ENCODE measurements at regions not wholly inside any gene's neighbourhood (a gene's known extent, or its start where the extent isn't known, plus 50 kb on each side); places are given as distances from the start of the nearest gene placed in this dataset.

DNA sequence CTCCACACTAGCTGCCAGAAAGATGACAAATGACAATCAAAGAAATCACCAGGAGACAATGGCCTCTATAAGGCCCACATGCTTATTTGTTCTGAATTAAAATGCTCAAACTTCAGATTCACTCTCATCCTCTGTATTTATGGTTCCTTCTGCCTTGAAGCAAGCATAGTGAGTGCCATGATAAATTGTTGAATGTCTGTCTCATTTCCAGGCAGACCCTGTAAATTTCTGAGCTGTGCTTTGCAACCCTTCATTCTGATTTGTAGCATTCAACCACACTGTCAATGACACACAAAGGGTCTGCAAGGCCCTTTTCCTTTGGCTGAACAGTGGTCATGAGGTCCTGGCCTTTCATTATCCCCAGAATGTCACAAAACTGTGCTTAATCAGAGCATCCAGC lies 506.6 kb upstream of the GHITM start:
- no peak overlapping the region for H2AK5ac ChIP-seq (ENCODE audit: low read length)
- no peaks in the 10 kb centered on the region for H3K9me3 ChIP-seq (ENCODE audit: insufficient read depth, low read depth, low read length)
- no peaks in the 10 kb centered on the region for H3K36me3 ChIP-seq (ENCODE audit: control insufficient read depth in 1 of 2, insufficient read depth in 2 of 2, low read length in 2 of 2)
- H3K18ac ChIP-seq (ENCODE audit: low read length) = no peak overlapping the region
- no peak overlapping the region for H4K91ac ChIP-seq (ENCODE audit: low read depth, low read length)
- H3K27ac ChIP-seq (ENCODE audit: low read depth, low read length) = no peak overlapping the region
- no peak overlapping the region for H3K14ac ChIP-seq (ENCODE audit: low read length)
- no peaks in the 10 kb centered on the region for H3K79me1 ChIP-seq (ENCODE audit: low read length)
- no peak overlapping the region for H4K8ac ChIP-seq (ENCODE audit: low read depth, low read length)
- no peak overlapping the region for H3K4ac ChIP-seq (ENCODE audit: low read depth, low read length)
- no peaks in the 10 kb centered on the region for H3K4me1 ChIP-seq (ENCODE audit: control insufficient read depth in 1 of 2, insufficient read depth in 2 of 2, low read length in 2 of 2)
- H3K9ac ChIP-seq (ENCODE audit: low read length) = no peak overlapping the region
- H3K79me2 ChIP-seq (ENCODE audit: control insufficient read depth, insufficient read depth, low read length, poor library complexity) = no peaks in the 10 kb centered on the region
- no peak overlapping the region for H2BK12ac ChIP-seq (ENCODE audit: low read length)
- H3K4me2 ChIP-seq (ENCODE audit: low read length) = no peak overlapping the region
- H2BK5ac ChIP-seq (ENCODE audit: low read depth, low read length, poor library complexity) = no peak overlapping the region
- H3K23ac ChIP-seq (ENCODE audit: low read length) = no peak overlapping the region
- H4K12ac ChIP-seq (ENCODE audit: low read depth, low read length) = no peak overlapping the region
- no peak overlapping the region for H2BK120ac ChIP-seq (ENCODE audit: insufficient read depth, low read length, poor library complexity)
- no peak for DNase-seq
- H2AFZ ChIP-seq (ENCODE audit: insufficient read depth, low read length, poor library complexity) = no peak overlapping the region
- H3K4me3 ChIP-seq (ENCODE audit: low read depth, low read length) = no peak overlapping the region
- H3K27me3 ChIP-seq (ENCODE audit: insufficient read depth, low read length) = no peaks in the 10 kb centered on the region

DNA sequence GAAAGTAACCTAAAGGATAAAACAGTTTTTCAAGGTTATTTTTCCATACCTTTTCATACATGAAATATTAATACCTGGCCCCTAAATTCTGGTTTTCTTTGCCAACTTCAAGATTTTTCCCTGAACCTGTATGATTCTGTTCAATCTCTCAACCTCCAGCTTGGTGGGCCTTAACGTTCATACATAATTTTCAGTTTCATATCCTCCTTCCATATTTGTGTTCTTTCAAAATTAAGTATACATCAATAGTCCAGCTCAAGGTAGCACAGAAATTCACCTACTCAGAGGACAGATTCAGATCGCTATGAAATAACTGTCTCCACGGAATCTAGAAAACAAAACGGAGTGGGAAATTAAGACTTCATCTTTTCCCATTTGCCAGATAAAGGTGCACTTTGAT lies 505.8 kb upstream of the GHITM start:
- Histone ChIP-seq H3K79me2 (ENCODE audit: control insufficient read depth, insufficient read depth, low read length, poor library complexity) (no peaks in the 10 kb centered on the region), H3K79me1 (ENCODE audit: low read length) (no peaks in the 10 kb centered on the region), H2BK120ac (ENCODE audit: insufficient read depth, low read length, poor library complexity) (no peak overlapping the region), H3K27ac (ENCODE audit: low read depth, low read length) (no peak overlapping the region), H3K4me2 (ENCODE audit: low read length) (no peak overlapping the region), H3K27me3 (ENCODE audit: insufficient read depth, low read length) (no peaks in the 10 kb centered on the region), H3K9ac (ENCODE audit: low read length) (no peak overlapping the region), H2BK12ac (ENCODE audit: low read length) (no peak overlapping the region), H3K4ac (ENCODE audit: low read depth, low read length) (no peak overlapping the region), H3K4me1 (ENCODE audit: control insufficient read depth in 1 of 2, insufficient read depth in 2 of 2, low read length in 2 of 2) (no peaks in the 10 kb centered on the region), H2AFZ (ENCODE audit: insufficient read depth, low read length, poor library complexity) (no peak overlapping the region), H2BK5ac (ENCODE audit: low read depth, low read length, poor library complexity) (no peak overlapping the region), H3K23ac (ENCODE audit: low read length) (no peak overlapping the region), H3K14ac (ENCODE audit: low read length) (no peak overlapping the region), H3K9me3 (ENCODE audit: insufficient read depth, low read depth, low read length) (no peaks in the 10 kb centered on the region), H3K18ac (ENCODE audit: low read length) (no peak overlapping the region), H3K36me3 (ENCODE audit: control insufficient read depth in 1 of 2, insufficient read depth in 2 of 2, low read length in 2 of 2) (no peaks in the 10 kb centered on the region), H3K4me3 (ENCODE audit: low read depth, low read length) (no peak overlapping the region), H2AK5ac (ENCODE audit: low read length) (no peak overlapping the region), H4K12ac (ENCODE audit: low read depth, low read length) (no peak overlapping the region), H4K8ac (ENCODE audit: low read depth, low read length) (no peak overlapping the region), H4K91ac (ENCODE audit: low read depth, low read length) (no peak overlapping the region)
- no CpG with 5 or more reads among the region's 4 CpGs for WGBS (ENCODE audit: extremely low coverage, insufficient coverage, insufficient read length)
- no peak for DNase-seq

GRCh38 chr10:83636826-83637225 lies 502.5 kb upstream of the GHITM start:
- no peak overlapping the region for H3K4ac ChIP-seq (ENCODE audit: low read depth, low read length)
- no peak overlapping the region for H2BK5ac ChIP-seq (ENCODE audit: low read depth, low read length, poor library complexity)
- H3K27me3 ChIP-seq (ENCODE audit: insufficient read depth, low read length) = no peaks in the 10 kb centered on the region
- no peak overlapping the region for H3K27ac ChIP-seq (ENCODE audit: low read depth, low read length)
- H2BK12ac ChIP-seq (ENCODE audit: low read length) = no peak overlapping the region
- H4K8ac ChIP-seq (ENCODE audit: low read depth, low read length) = no peak overlapping the region
- no peak overlapping the region for H4K12ac ChIP-seq (ENCODE audit: low read depth, low read length)
- H3K79me2 ChIP-seq (ENCODE audit: control insufficient read depth, insufficient read depth, low read length, poor library complexity) = no peaks in the 10 kb centered on the region
- H3K4me1 ChIP-seq (ENCODE audit: control insufficient read depth in 1 of 2, insufficient read depth in 2 of 2, low read length in 2 of 2) = no peaks in the 10 kb centered on the region
- no peaks in the 10 kb centered on the region for H3K36me3 ChIP-seq (ENCODE audit: control insufficient read depth in 1 of 2, insufficient read depth in 2 of 2, low read length in 2 of 2)
- no peak overlapping the region for H3K4me2 ChIP-seq (ENCODE audit: low read length)
- H2AK5ac ChIP-seq (ENCODE audit: low read length) = no peak overlapping the region
- H3K18ac ChIP-seq (ENCODE audit: low read length) = no peak overlapping the region
- no peaks in the 10 kb centered on the region for H3K79me1 ChIP-seq (ENCODE audit: low read length)
- H4K91ac ChIP-seq (ENCODE audit: low read depth, low read length) = no peak overlapping the region
- no peak overlapping the region for H2BK120ac ChIP-seq (ENCODE audit: insufficient read depth, low read length, poor library complexity)
- WGBS (ENCODE audit: extremely low coverage, insufficient coverage, insufficient read length) = no CpG with 5 or more reads among the region's 3 CpGs
- no peak overlapping the region for H2AFZ ChIP-seq (ENCODE audit: insufficient read depth, low read length, poor library complexity)
- no peak for DNase-seq
- no peak overlapping the region for H3K9ac ChIP-seq (ENCODE audit: low read length)
- no peaks in the 10 kb centered on the region for H3K9me3 ChIP-seq (ENCODE audit: insufficient read depth, low read depth, low read length)
- no peak overlapping the region for H3K14ac ChIP-seq (ENCODE audit: low read length)
- no peak overlapping the region for H3K4me3 ChIP-seq (ENCODE audit: low read depth, low read length)
- H3K23ac ChIP-seq (ENCODE audit: low read length) = no peak overlapping the region

DNA sequence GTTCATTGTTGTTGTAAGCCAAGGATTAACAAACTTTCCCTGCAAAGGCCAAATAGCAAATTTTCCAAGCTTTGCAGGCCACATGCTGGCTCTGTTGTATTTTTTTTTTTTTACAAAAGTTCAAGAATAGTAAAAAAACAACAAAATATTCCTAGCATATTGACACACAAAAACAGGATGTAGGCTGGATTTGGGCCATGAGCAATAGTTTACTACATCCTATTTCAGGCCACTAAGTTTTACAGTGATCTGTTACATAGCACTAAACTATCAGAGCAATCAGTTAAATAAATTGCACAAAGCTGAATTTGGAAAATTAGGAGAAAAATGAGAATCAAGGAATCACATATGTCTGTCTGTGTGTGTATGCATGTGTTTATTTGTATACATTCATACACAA lies 491.8 kb upstream of the GHITM start:
- no peaks in the 10 kb centered on the region for H3K4me1 ChIP-seq (ENCODE audit: control insufficient read depth in 1 of 2, insufficient read depth in 2 of 2, low read length in 2 of 2)
- H3K18ac ChIP-seq (ENCODE audit: low read length) = no peak overlapping the region
- H3K36me3 ChIP-seq (ENCODE audit: control insufficient read depth in 1 of 2, insufficient read depth in 2 of 2, low read length in 2 of 2) = no peaks in the 10 kb centered on the region
- H3K9me3 ChIP-seq (ENCODE audit: insufficient read depth, low read depth, low read length) = no peaks in the 10 kb centered on the region
- H2AK5ac ChIP-seq (ENCODE audit: low read length) = no peak overlapping the region
- DNase-seq = no peak
- H2BK12ac ChIP-seq (ENCODE audit: low read length) = no peak overlapping the region
- no peaks in the 10 kb centered on the region for H3K27me3 ChIP-seq (ENCODE audit: insufficient read depth, low read length)
- H3K4me3 ChIP-seq (ENCODE audit: low read depth, low read length) = no peak overlapping the region
- no peak overlapping the region for H4K8ac ChIP-seq (ENCODE audit: low read depth, low read length)
- no peaks in the 10 kb centered on the region for H3K79me1 ChIP-seq (ENCODE audit: low read length)
- H3K79me2 ChIP-seq (ENCODE audit: control insufficient read depth, insufficient read depth, low read length, poor library complexity) = no peaks in the 10 kb centered on the region
- no peak overlapping the region for H4K12ac ChIP-seq (ENCODE audit: low read depth, low read length)
- H2BK5ac ChIP-seq (ENCODE audit: low read depth, low read length, poor library complexity) = no peak overlapping the region
- no peak overlapping the region for H4K91ac ChIP-seq (ENCODE audit: low read depth, low read length)
- no peak overlapping the region for H3K14ac ChIP-seq (ENCODE audit: low read length)
- no peak overlapping the region for H2AFZ ChIP-seq (ENCODE audit: insufficient read depth, low read length, poor library complexity)
- no peak overlapping the region for H2BK120ac ChIP-seq (ENCODE audit: insufficient read depth, low read length, poor library complexity)
- H3K9ac ChIP-seq (ENCODE audit: low read length) = no peak overlapping the region
- no peak overlapping the region for H3K23ac ChIP-seq (ENCODE audit: low read length)
- H3K4ac ChIP-seq (ENCODE audit: low read depth, low read length) = no peak overlapping the region
- H3K27ac ChIP-seq (ENCODE audit: low read depth, low read length) = no peak overlapping the region
- no peak overlapping the region for H3K4me2 ChIP-seq (ENCODE audit: low read length)

GRCh38 chr10:83648201-83648600 lies 491.1 kb upstream of the GHITM start:
- Histone ChIP-seq H2AFZ (ENCODE audit: insufficient read depth, low read length, poor library complexity) (no peak overlapping the region), H3K79me2 (ENCODE audit: control insufficient read depth, insufficient read depth, low read length, poor library complexity) (no peaks in the 10 kb centered on the region), H2BK5ac (ENCODE audit: low read depth, low read length, poor library complexity) (no peak overlapping the region), H3K9ac (ENCODE audit: low read length) (no peak overlapping the region), H2BK120ac (ENCODE audit: insufficient read depth, low read length, poor library complexity) (no peak overlapping the region), H3K79me1 (ENCODE audit: low read length) (no peaks in the 10 kb centered on the region), H3K9me3 (ENCODE audit: insufficient read depth, low read depth, low read length) (no peaks in the 10 kb centered on the region), H3K36me3 (ENCODE audit: control insufficient read depth in 1 of 2, insufficient read depth in 2 of 2, low read length in 2 of 2) (no peaks in the 10 kb centered on the region), H3K4ac (ENCODE audit: low read depth, low read length) (no peak overlapping the region), H3K23ac (ENCODE audit: low read length) (no peak overlapping the region), H2BK12ac (ENCODE audit: low read length) (no peak overlapping the region), H3K18ac (ENCODE audit: low read length) (no peak overlapping the region), H2AK5ac (ENCODE audit: low read length) (no peak overlapping the region), H3K4me2 (ENCODE audit: low read length) (no peak overlapping the region), H4K12ac (ENCODE audit: low read depth, low read length) (no peak overlapping the region), H4K91ac (ENCODE audit: low read depth, low read length) (no peak overlapping the region), H4K8ac (ENCODE audit: low read depth, low read length) (no peak overlapping the region), H3K27me3 (ENCODE audit: insufficient read depth, low read length) (no peaks in the 10 kb centered on the region), H3K4me1 (ENCODE audit: control insufficient read depth in 1 of 2, insufficient read depth in 2 of 2, low read length in 2 of 2) (no peaks in the 10 kb centered on the region), H3K4me3 (ENCODE audit: low read depth, low read length) (no peak overlapping the region), H3K27ac (ENCODE audit: low read depth, low read length) (no peak overlapping the region), H3K14ac (ENCODE audit: low read length) (no peak overlapping the region)
- DNase-seq = no peak
- WGBS (ENCODE audit: extremely low coverage, insufficient coverage, insufficient read length) = no CpG with 5 or more reads among the region's 1 CpG
